Astrocyte (in vitro differentiated cells and primary cell): ENCODE measurements at regions not wholly inside any gene's neighbourhood (a gene's known extent, or its start where the extent isn't known, plus 50 kb on each side); places are given as distances from the start of the nearest gene placed in this dataset.

Experiments
- EZH2 ChIP-seq: IDR thresholded peaks from 2 replicates; pipeline ENCODE4 v1.6.1; 2012; ENCODE audit warnings: mild to moderate bottlenecking, low read length, inconsistent platforms; ENCODE audit not compliant: insufficient read depth
- TF ChIP-seq, protein P1 (sequence below): IDR thresholded peaks from 2 replicates; pipeline ENCODE4 v1.5.1; 2011; ENCODE audit warnings: low read depth, mild to moderate bottlenecking, inconsistent platforms, low read length, moderate library complexity; ENCODE audit not compliant: insufficient read depth

DNA sequence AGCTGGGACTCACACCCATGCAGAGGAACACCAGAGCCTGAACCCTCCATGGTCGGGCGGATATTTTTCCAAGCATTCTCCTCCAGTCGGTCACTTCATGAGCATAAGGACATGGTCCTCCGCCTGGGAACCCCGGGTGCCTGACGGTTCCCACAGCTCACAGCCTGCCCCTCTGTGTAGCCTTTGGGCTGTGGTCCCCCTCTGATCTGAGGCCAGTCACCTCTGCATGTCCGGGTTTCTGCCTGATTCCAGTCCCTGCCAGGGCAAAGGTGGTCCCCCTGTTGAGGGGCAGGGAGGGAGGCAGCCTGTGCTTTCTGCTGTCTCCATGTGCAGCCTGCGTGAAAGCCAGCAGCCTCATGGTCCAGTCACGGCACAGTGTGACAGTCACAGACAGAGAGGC lies 76.6 kb upstream of the KLF13 start:
- TF ChIP-seq, protein P1, sequence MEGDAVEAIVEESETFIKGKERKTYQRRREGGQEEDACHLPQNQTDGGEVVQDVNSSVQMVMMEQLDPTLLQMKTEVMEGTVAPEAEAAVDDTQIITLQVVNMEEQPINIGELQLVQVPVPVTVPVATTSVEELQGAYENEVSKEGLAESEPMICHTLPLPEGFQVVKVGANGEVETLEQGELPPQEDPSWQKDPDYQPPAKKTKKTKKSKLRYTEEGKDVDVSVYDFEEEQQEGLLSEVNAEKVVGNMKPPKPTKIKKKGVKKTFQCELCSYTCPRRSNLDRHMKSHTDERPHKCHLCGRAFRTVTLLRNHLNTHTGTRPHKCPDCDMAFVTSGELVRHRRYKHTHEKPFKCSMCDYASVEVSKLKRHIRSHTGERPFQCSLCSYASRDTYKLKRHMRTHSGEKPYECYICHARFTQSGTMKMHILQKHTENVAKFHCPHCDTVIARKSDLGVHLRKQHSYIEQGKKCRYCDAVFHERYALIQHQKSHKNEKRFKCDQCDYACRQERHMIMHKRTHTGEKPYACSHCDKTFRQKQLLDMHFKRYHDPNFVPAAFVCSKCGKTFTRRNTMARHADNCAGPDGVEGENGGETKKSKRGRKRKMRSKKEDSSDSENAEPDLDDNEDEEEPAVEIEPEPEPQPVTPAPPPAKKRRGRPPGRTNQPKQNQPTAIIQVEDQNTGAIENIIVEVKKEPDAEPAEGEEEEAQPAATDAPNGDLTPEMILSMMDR: no peak
- TF ChIP-seq EZH2: no peak
